ENCODE measurements at regions not wholly inside any gene's neighbourhood (a gene's known extent, or its start where the extent isn't known, plus 50 kb on each side); places are given as distances from the start of the nearest gene placed in this dataset.

- Histone ChIP-seq H3K27ac (ENCODE audit: insufficient read depth, low read length, poor library complexity, severe bottlenecking) (no peak overlapping the region), H3K36me3 (ENCODE audit: control insufficient read depth, insufficient read depth, low read length) (no peaks in the 10 kb centered on the region), H3K27me3 (ENCODE audit: control insufficient read depth, insufficient read depth, low read length) (no peaks in the 10 kb centered on the region), H3K4me1 (ENCODE audit: control insufficient read depth, insufficient read depth, low read length, poor library complexity, severe bottlenecking) (no peaks in the 10 kb centered on the region), H3K9me3 (ENCODE audit: control insufficient read depth in 2 of 2, low read length in 2 of 2) (no peaks in the 10 kb centered on the region), H3K4me3 (ENCODE audit: low read depth, low read length) (no peak overlapping the region)
- H3K36me3 Mint-ChIP-seq, result no peaks in the 10 kb centered on the region
- H3K4me1 Mint-ChIP-seq, result no peaks in the 10 kb centered on the region
- DNase-seq (no peak), ATAC-seq (ENCODE audit: low read depth in 2 of 2) (no peak)
- H3K9me3 Mint-ChIP-seq, result no peaks in the 10 kb centered on the region
- peaks cover 8% of the 10 kb centered on the region for H3K27me3 Mint-ChIP-seq
- H3K4me3 Mint-ChIP-seq, result no peak overlapping the region
- H3K27ac Mint-ChIP-seq, result no peak overlapping the region
Observed at GRCh38 chr10:58451193-58451889, 61.3 kb upstream of the BICC1 start.

GRCh38 chr10:58453105-58453504, 59.6 kb upstream of the BICC1 start:
- no peak for DNase-seq
- Mint-ChIP-seq H3K4me3 (no peak overlapping the region), H3K36me3 (no peaks in the 10 kb centered on the region), H3K27ac (no peak overlapping the region), H3K4me1 (no peaks in the 10 kb centered on the region), H3K27me3 (peaks cover 8% of the 10 kb centered on the region), H3K9me3 (no peaks in the 10 kb centered on the region)
- no peaks in the 10 kb centered on the region for H3K27me3 ChIP-seq (ENCODE audit: control insufficient read depth, insufficient read depth, low read length)
- H3K4me1 ChIP-seq (ENCODE audit: control insufficient read depth, insufficient read depth, low read length, poor library complexity, severe bottlenecking), result no peaks in the 10 kb centered on the region
- H3K9me3 ChIP-seq (ENCODE audit: control insufficient read depth in 2 of 2, low read length in 2 of 2), result no peaks in the 10 kb centered on the region
- no peaks in the 10 kb centered on the region for H3K36me3 ChIP-seq (ENCODE audit: control insufficient read depth, insufficient read depth, low read length)
- no peak for ATAC-seq (ENCODE audit: low read depth in 2 of 2)
- H3K27ac ChIP-seq (ENCODE audit: insufficient read depth, low read length, poor library complexity, severe bottlenecking), result no peak overlapping the region
- H3K4me3 ChIP-seq (ENCODE audit: low read depth, low read length), result no peak overlapping the region

GRCh38 chr10:58456179-58456578, 56.5 kb upstream of the BICC1 start:
- DNase-seq (no peak), ATAC-seq (ENCODE audit: low read depth in 2 of 2) (no peak)
- no peak overlapping the region for H3K27ac ChIP-seq (ENCODE audit: insufficient read depth, low read length, poor library complexity, severe bottlenecking)
- H3K4me1 ChIP-seq (ENCODE audit: control insufficient read depth, insufficient read depth, low read length, poor library complexity, severe bottlenecking), result no peaks in the 10 kb centered on the region
- Mint-ChIP-seq H3K9me3 (no peaks in the 10 kb centered on the region), H3K4me1 (no peaks in the 10 kb centered on the region), H3K4me3 (no peak overlapping the region), H3K27me3 (peaks cover 8% of the 10 kb centered on the region), H3K27ac (peak overlapping the region in 1 of 3 donors; percentile 21), H3K36me3 (no peaks in the 10 kb centered on the region)
- H3K27me3 ChIP-seq (ENCODE audit: control insufficient read depth, insufficient read depth, low read length), result no peaks in the 10 kb centered on the region
- no peak overlapping the region for H3K4me3 ChIP-seq (ENCODE audit: low read depth, low read length)
- H3K36me3 ChIP-seq (ENCODE audit: control insufficient read depth, insufficient read depth, low read length), result no peaks in the 10 kb centered on the region
- no peaks in the 10 kb centered on the region for H3K9me3 ChIP-seq (ENCODE audit: control insufficient read depth in 2 of 2, low read length in 2 of 2)

GRCh38 chr10:58457761-58458616, 54.7 kb upstream of the BICC1 start:
- Histone ChIP-seq H3K36me3 (ENCODE audit: control insufficient read depth, insufficient read depth, low read length) (no peaks in the 10 kb centered on the region), H3K9me3 (ENCODE audit: control insufficient read depth in 2 of 2, low read length in 2 of 2) (peaks cover 0 to under 1% of the 10 kb centered on the region in 2 experiments), H3K27me3 (ENCODE audit: control insufficient read depth, insufficient read depth, low read length) (no peaks in the 10 kb centered on the region), H3K4me3 (ENCODE audit: low read depth, low read length) (no peak overlapping the region), H3K27ac (ENCODE audit: insufficient read depth, low read length, poor library complexity, severe bottlenecking) (no peak overlapping the region), H3K4me1 (ENCODE audit: control insufficient read depth, insufficient read depth, low read length, poor library complexity, severe bottlenecking) (no peaks in the 10 kb centered on the region)
- no peak for DNase-seq
- Mint-ChIP-seq H3K4me3 (no peak overlapping the region), H3K27ac (no peak overlapping the region), H3K27me3 (peaks cover 2% of the 10 kb centered on the region), H3K4me1 (no peaks in the 10 kb centered on the region), H3K9me3 (peaks cover 0 to 4% (median 1%) of the 10 kb centered on the region in 7 donors), H3K36me3 (no peaks in the 10 kb centered on the region)
- ATAC-seq (ENCODE audit: low read depth in 2 of 2), result no peak

DNA sequence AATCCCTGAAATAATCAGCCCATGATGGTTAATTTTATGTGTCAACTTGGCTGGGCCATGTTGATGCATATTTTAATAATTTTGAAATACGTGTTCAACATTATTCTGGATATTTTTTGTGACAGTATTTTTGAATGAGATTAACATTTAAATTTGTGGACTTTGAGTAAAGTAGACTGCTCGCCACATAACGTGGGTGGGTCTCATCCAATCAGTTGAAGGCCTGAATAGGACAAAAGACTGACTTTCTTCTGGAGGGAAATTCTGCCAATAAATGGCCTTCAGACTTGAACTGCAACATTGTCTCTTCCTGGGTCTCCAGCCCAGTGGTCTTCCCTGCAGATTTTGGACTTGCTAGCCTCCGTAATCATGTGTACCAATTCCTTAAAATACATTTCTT, 53.6 kb upstream of the BICC1 start:
- Mint-ChIP-seq H3K36me3 (no peaks in the 10 kb centered on the region), H3K4me3 (no peak overlapping the region), H3K27me3 (no peaks in the 10 kb centered on the region), H3K4me1 (no peaks in the 10 kb centered on the region), H3K9me3 (peaks cover 0 to 9% (median 3%) of the 10 kb centered on the region in 7 donors), H3K27ac (no peak overlapping the region)
- Histone ChIP-seq H3K9me3 (ENCODE audit: control insufficient read depth in 2 of 2, low read length in 2 of 2) (peaks cover 0 to 4% of the 10 kb centered on the region in 2 experiments), H3K4me1 (ENCODE audit: control insufficient read depth, insufficient read depth, low read length, poor library complexity, severe bottlenecking) (no peaks in the 10 kb centered on the region), H3K36me3 (ENCODE audit: control insufficient read depth, insufficient read depth, low read length) (no peaks in the 10 kb centered on the region), H3K27ac (ENCODE audit: insufficient read depth, low read length, poor library complexity, severe bottlenecking) (no peak overlapping the region), H3K4me3 (ENCODE audit: low read depth, low read length) (no peak overlapping the region), H3K27me3 (ENCODE audit: control insufficient read depth, insufficient read depth, low read length) (no peaks in the 10 kb centered on the region)
- DNase-seq (no peak), ATAC-seq (ENCODE audit: low read depth in 2 of 2) (no peak)

DNA sequence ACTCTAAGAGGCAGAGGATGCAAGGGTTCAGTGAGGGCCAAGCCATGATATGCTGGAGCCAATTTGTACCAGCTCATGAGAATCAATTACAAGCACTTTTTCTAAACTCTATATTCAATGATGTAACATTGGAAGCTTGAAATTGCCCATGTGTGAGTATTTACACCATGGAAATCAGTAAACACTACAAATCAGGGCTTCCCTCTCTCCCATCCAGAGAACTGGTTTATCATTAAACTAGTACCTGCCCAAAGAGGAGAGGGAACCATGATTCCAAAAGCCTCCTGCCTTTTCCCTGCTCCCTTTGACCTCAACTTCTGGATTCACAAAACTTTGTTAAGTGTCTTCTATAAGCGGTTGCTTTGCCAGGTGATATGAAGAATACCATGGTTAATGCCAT, 52.5 kb upstream of the BICC1 start:
- no peaks in the 10 kb centered on the region for H3K36me3 ChIP-seq (ENCODE audit: control insufficient read depth, insufficient read depth, low read length)
- H3K27ac ChIP-seq (ENCODE audit: insufficient read depth, low read length, poor library complexity, severe bottlenecking), result no peak overlapping the region
- no peaks in the 10 kb centered on the region for H3K27me3 ChIP-seq (ENCODE audit: control insufficient read depth, insufficient read depth, low read length)
- Mint-ChIP-seq H3K27ac (no peak overlapping the region), H3K4me1 (no peaks in the 10 kb centered on the region), H3K4me3 (no peak overlapping the region), H3K27me3 (no peaks in the 10 kb centered on the region), H3K36me3 (no peaks in the 10 kb centered on the region), H3K9me3 (peaks cover 0 to 9% (median 3%) of the 10 kb centered on the region in 7 donors)
- DNase-seq, result no peak
- H3K4me1 ChIP-seq (ENCODE audit: control insufficient read depth, insufficient read depth, low read length, poor library complexity, severe bottlenecking), result no peaks in the 10 kb centered on the region
- H3K9me3 ChIP-seq (ENCODE audit: control insufficient read depth in 2 of 2, low read length in 2 of 2), result peaks cover 0 to 4% of the 10 kb centered on the region in 2 experiments
- H3K4me3 ChIP-seq (ENCODE audit: low read depth, low read length), result no peak overlapping the region
- no peak for ATAC-seq (ENCODE audit: low read depth in 2 of 2)

DNA sequence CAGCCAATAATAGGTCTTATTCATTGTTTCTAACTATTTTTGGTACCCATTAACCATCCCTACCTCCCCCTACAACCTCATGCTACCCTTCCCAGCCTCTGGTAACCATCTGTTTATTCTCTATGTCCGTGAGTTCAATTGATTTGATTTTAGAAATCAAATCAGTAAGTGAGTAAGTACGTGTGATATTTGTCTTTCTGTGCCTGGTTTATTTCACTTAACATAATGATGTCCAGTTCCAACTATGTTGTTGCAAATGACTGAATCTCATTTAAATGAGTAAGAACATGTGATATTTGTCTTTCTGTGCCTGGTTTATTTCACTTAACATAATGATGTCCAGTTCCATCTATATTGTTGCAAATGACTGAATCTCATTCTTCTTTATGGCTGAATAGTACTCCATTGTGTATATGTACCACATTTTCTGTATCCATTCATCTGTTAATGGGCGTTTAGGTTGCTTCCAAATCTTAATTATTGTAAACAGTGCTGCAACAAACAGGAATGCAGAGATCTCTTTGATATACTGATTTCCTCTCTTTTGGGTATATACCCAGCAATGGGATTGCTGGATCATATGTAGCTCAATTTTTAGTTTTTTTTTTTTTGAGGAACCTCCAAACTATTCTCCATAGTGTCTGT, 49.7 kb upstream of the BICC1 start:
- DNase-seq (no peak), ATAC-seq (ENCODE audit: low read depth in 2 of 2) (no peak)
- Mint-ChIP-seq H3K4me1 (no peaks in the 10 kb centered on the region), H3K27ac (no peak overlapping the region), H3K9me3 (peaks cover 0 to 9% (median 3%) of the 10 kb centered on the region in 7 donors), H3K36me3 (no peaks in the 10 kb centered on the region), H3K27me3 (peaks cover under 1% of the 10 kb centered on the region), H3K4me3 (no peak overlapping the region)
- no peaks in the 10 kb centered on the region for H3K4me1 ChIP-seq (ENCODE audit: control insufficient read depth, insufficient read depth, low read length, poor library complexity, severe bottlenecking)
- H3K36me3 ChIP-seq (ENCODE audit: control insufficient read depth, insufficient read depth, low read length), result no peaks in the 10 kb centered on the region
- H3K4me3 ChIP-seq (ENCODE audit: low read depth, low read length), result no peak overlapping the region
- peaks cover 0 to 4% of the 10 kb centered on the region in 2 experiments for H3K9me3 ChIP-seq (ENCODE audit: control insufficient read depth in 2 of 2, low read length in 2 of 2)
- H3K27ac ChIP-seq (ENCODE audit: insufficient read depth, low read length, poor library complexity, severe bottlenecking), result no peak overlapping the region
- peaks cover 1% of the 10 kb centered on the region for H3K27me3 ChIP-seq (ENCODE audit: control insufficient read depth, insufficient read depth, low read length)
